Kidney tubule cell (primary cell): ENCODE measurements at regions not wholly inside any gene's neighbourhood (a gene's known extent, or its start where the extent isn't known, plus 50 kb on each side); places are given as distances from the start of the nearest gene placed in this dataset.
A peak's percentile ranks its signal among the peaks of the same experiment; 100 is the strongest.

ENCODE experiments used
- DNase-seq: peaks from one replicate; pipeline ENCODE4 v3.0.0-alpha.2; 2018; ENCODE audit warnings: low spot score

- no peak for DNase-seq
These were observed 632.5 kb upstream of the GNPDA2 start for GRCh38 chr4:45358573-45359506.

GRCh38 chr4:45353161-45353560 lies 626.8 kb upstream of the GNPDA2 start:
- no peak for DNase-seq

- peak; percentile 34 for DNase-seq
These were observed 624.1 kb upstream of the GNPDA2 start for GRCh38 chr4:45350438-45350837.

GRCh38 chr4:45349859-45350258 lies 623.5 kb upstream of the GNPDA2 start:
- DNase-seq, result no peak

GRCh38 chr4:45346816-45347435 lies 620.6 kb upstream of the GNPDA2 start:
- DNase-seq, result no peak

- no peak for DNase-seq
These were observed 619.2 kb upstream of the GNPDA2 start for GRCh38 chr4:45345558-45345957.

- DNase-seq, result no peak
These were observed 605.4 kb upstream of the GNPDA2 start for GRCh38 chr4:45331802-45332201.

- no peak for DNase-seq
These were observed 601.2 kb upstream of the GNPDA2 start for GRCh38 chr4:45327544-45327943.

- no peak for DNase-seq
These were observed 598.4 kb upstream of the GNPDA2 start for GRCh38 chr4:45324455-45325417.

- no peak for DNase-seq
These were observed 597.2 kb upstream of the GNPDA2 start for GRCh38 chr4:45323453-45324058.

GRCh38 chr4:45317739-45318138 lies 591.4 kb upstream of the GNPDA2 start:
- DNase-seq, result no peak

- no peak for DNase-seq
These were observed 590.9 kb upstream of the GNPDA2 start for GRCh38 chr4:45317276-45317675.

GRCh38 chr4:45316257-45316656 lies 589.9 kb upstream of the GNPDA2 start:
- no peak for DNase-seq

GRCh38 chr4:45302828-45303227 lies 576.5 kb upstream of the GNPDA2 start:
- no peak for DNase-seq

- DNase-seq, result no peak
These were observed 568.1 kb upstream of the GNPDA2 start for GRCh38 chr4:45294464-45294863.

GRCh38 chr4:45293335-45293734 lies 567.0 kb upstream of the GNPDA2 start:
- no peak for DNase-seq

- DNase-seq, result no peak
These were observed 566.5 kb upstream of the GNPDA2 start for GRCh38 chr4:45292844-45293243.

- DNase-seq, result no peak
These were observed 558.2 kb upstream of the GNPDA2 start for GRCh38 chr4:45284400-45285085.

GRCh38 chr4:45283352-45283751 lies 557.0 kb upstream of the GNPDA2 start:
- no peak for DNase-seq

GRCh38 chr4:45280121-45280520 lies 553.8 kb upstream of the GNPDA2 start:
- DNase-seq, result no peak

GRCh38 chr4:45275862-45276261 lies 549.5 kb upstream of the GNPDA2 start:
- no peak for DNase-seq
